SK-N-SH (cell line): ENCODE measurements at regions not wholly inside any gene's neighbourhood (a gene's known extent, or its start where the extent isn't known, plus 50 kb on each side); places are given as distances from the start of the nearest gene placed in this dataset.

Source experiments
- CTCF ChIA-PET: fragments of 300-600, 350-600 bp; formaldehyde crosslinking; extraction: SDS; loops from one replicate; lab custom pipeline; 2021; lab: Yijun Ruan, JAX
- POLR2A ChIA-PET: fragments of 350-600 bp; sonication (Branson Sonifier 250); formaldehyde crosslinking; extraction: SDS; loops from one replicate; lab custom pipeline; 2020; ENCODE audit warnings: antibody characterized with exemption, inconsistent platforms; lab: Yijun Ruan, JAX
- DNase-seq: peaks from one replicate; pipeline ENCODE4 v3.0.0; 2012
- H2AFZ ChIP-seq: fragments of 200-600 bp; sonication (generic); 2 replicates; pipeline ENCODE4 v1.8.1; 2016; ENCODE audit warnings: antibody characterized with exemption, mild to moderate bottlenecking, low read depth
- H3F3A ChIP-seq: fragments of 200-600 bp; sonication (generic); replicated peaks from 2 replicates; pipeline ENCODE3; 2016; ENCODE audit warnings: antibody characterized with exemption, mild to moderate bottlenecking; ENCODE audit not compliant: insufficient read depth
- H3K27ac ChIP-seq, 2 experiments: fragments of 200-500 bp in 1 of 2; fragments of 200-600 bp in 1 of 2; sonication (Bioruptor generic) in 1 of 2; sonication (generic), shearing (Covaris generic) in 1 of 2; 2 replicates each; pipeline versions ENCODE4 v1.5.1 to v1.6.1; 2014 to 2016; ENCODE audit warnings: low read depth in 2 of 2, inconsistent platforms in 1 of 2, low read length in 1 of 2, mild to moderate bottlenecking in 1 of 2, mixed read lengths in 1 of 2
- H3K27me3 ChIP-seq: fragments of 200-600 bp; sonication (generic), shearing (Covaris generic); 2 replicates; pipeline ENCODE4 v1.6.1; 2016; ENCODE audit warnings: mixed run types; ENCODE audit not compliant: insufficient read depth
- H3K36me3 ChIP-seq, 2 experiments: fragments of 200-500 bp in 1 of 2; fragments of 200-600 bp in 1 of 2; sonication (Bioruptor generic) in 1 of 2; sonication (generic) in 1 of 2; replicated peaks in 1 of 2; 2 replicates each; pipeline versions ENCODE3 to v1.5.1; 2014 to 2016; ENCODE audit warnings: low read length in 1 of 2, mild to moderate bottlenecking in 1 of 2; ENCODE audit not compliant: insufficient read depth in 2 of 2, control insufficient read depth in 1 of 2
- H3K4me1 ChIP-seq, 2 experiments: fragments of 200-500 bp in 1 of 2; fragments of 200-600 bp in 1 of 2; sonication (Bioruptor generic) in 1 of 2; sonication (generic), shearing (Covaris generic) in 1 of 2; 2 replicates each; pipeline versions ENCODE4 v1.5.1 to v1.6.1; 2014 to 2016; ENCODE audit warnings: low read depth in 1 of 2, low read length in 1 of 2, mixed run types in 1 of 2; ENCODE audit not compliant: insufficient read depth in 2 of 2, control insufficient read depth in 1 of 2
- H3K4me2 ChIP-seq: fragments of 200-600 bp; sonication (generic), shearing (Covaris generic); 2 replicates; pipeline ENCODE4 v1.6.1; 2017; ENCODE audit warnings: mixed run types
- H3K4me3 ChIP-seq, 2 experiments: fragments of 200-500 bp in 1 of 2; fragments of 200-600 bp in 1 of 2; sonication (Bioruptor generic) in 1 of 2; sonication (generic), shearing (Covaris generic) in 1 of 2; 2 replicates each; pipeline versions ENCODE4 v1.5.1 to v1.8.1; 2014 to 2016; ENCODE audit warnings: low read depth in 2 of 2, inconsistent platforms in 1 of 2, low read length in 1 of 2, mild to moderate bottlenecking in 1 of 2, mixed read lengths in 1 of 2, moderate library complexity in 1 of 2
- H3K79me2 ChIP-seq: fragments of 200-600 bp; sonication (generic); 2 replicates; pipeline ENCODE4 v1.8.1; 2017; ENCODE audit warnings: mild to moderate bottlenecking; ENCODE audit not compliant: insufficient read depth
- H3K9ac ChIP-seq: fragments of 200-600 bp; sonication (generic); 2 replicates; pipeline ENCODE4 v1.6.1; 2017; ENCODE audit warnings: mixed run types
- H3K9me2 ChIP-seq: fragments of 200-600 bp; sonication (generic); 2 replicates; pipeline ENCODE4 v1.6.1; 2017; ENCODE audit warnings: mixed run types
- H3K9me3 ChIP-seq: fragments of 200-600 bp; sonication (generic); 2 replicates; pipeline ENCODE4 v1.6.1; 2017; ENCODE audit warnings: mixed run types, mild to moderate bottlenecking, moderate library complexity
- H4K20me1 ChIP-seq: fragments of 200-600 bp; sonication (generic); 2 replicates; pipeline ENCODE4 v1.6.1; 2017; ENCODE audit warnings: mild to moderate bottlenecking, mixed run types; ENCODE audit not compliant: insufficient read depth
- ELF1 ChIP-seq: IDR thresholded peaks from 2 replicates; pipeline ENCODE4 v1.4.0; 2012
- EP300 ChIP-seq, 2 experiments: IDR thresholded peaks; 2 replicates each; pipeline versions ENCODE4 v1.4.0 to v1.6.1; 2012; ENCODE audit warnings: borderline replicate concordance in 1 of 2, low read depth in 1 of 2, low read length in 1 of 2
- EZH2phosphoT487 ChIP-seq: fragments of 200-600 bp; sonication (generic); IDR thresholded peaks from 2 replicates; pipeline ENCODE4 v1.6.1; 2017; ENCODE audit warnings: low read depth, mixed run types, mild to moderate bottlenecking, antibody characterized with exemption, moderate library complexity, borderline replicate concordance
- FOSL2 ChIP-seq: IDR thresholded peaks from 2 replicates; pipeline ENCODE4 v1.4.0; 2012; ENCODE audit warnings: low read depth, mild to moderate bottlenecking, moderate library complexity, borderline replicate concordance
- FOXJ3 ChIP-seq: sonication (generic); formaldehyde crosslinking; IDR thresholded peaks from 2 replicates; pipeline ENCODE4 v1.5.1; 2020; ENCODE audit warnings: mild to moderate bottlenecking, missing genetic modification reagents
- FOXM1 ChIP-seq: IDR thresholded peaks from 2 replicates; pipeline ENCODE4 v1.4.0; 2012; ENCODE audit warnings: low read depth, mild to moderate bottlenecking
- JUND ChIP-seq: IDR thresholded peaks from 2 replicates; pipeline ENCODE4 v1.4.0; 2012
- MEF2A ChIP-seq: IDR thresholded peaks from 2 replicates; pipeline ENCODE4 v1.4.0; 2012; ENCODE audit warnings: low read depth, borderline replicate concordance
- NRF1 ChIP-seq: IDR thresholded peaks from 2 replicates; pipeline ENCODE4 v1.6.1; 2012; ENCODE audit warnings: low read depth, mild to moderate bottlenecking, low read length
- RCOR1 ChIP-seq: fragments of 150-350 bp; IDR thresholded peaks from 2 replicates; pipeline ENCODE4 v1.6.1; 2017; ENCODE audit warnings: antibody characterized with exemption, low read length
- RFX5 ChIP-seq: IDR thresholded peaks from 2 replicates; pipeline ENCODE4 v1.6.1; 2012; ENCODE audit warnings: mild to moderate bottlenecking, improper control_type of control experiment, low read length
- SIN3A ChIP-seq: IDR thresholded peaks from 2 replicates; pipeline ENCODE4 v1.6.1; 2012; ENCODE audit warnings: low read depth, mild to moderate bottlenecking, low read length, moderate library complexity, borderline replicate concordance
- TEAD4 ChIP-seq: IDR thresholded peaks from 2 replicates; pipeline ENCODE4 v1.4.0; 2012; ENCODE audit warnings: mild to moderate bottlenecking, borderline replicate concordance; ENCODE audit not compliant: insufficient read depth
- WGBS: methylation state at CpG from one replicate; pipeline ENCODE4 v1.1.6; 2017; ENCODE audit warnings: low lambda C conversion rate; 5-methylcytosine and 5-hydroxymethylcytosine counted together
- small RNA-seq, 7 experiments: library from RNA; depleted of rRNA; stranded (forward); fragments of <200 nt; gene quantifications; one replicate each; pipeline ENCODE3, GENCODE V24; 2012
- TF ChIP-seq, protein P1 (sequence below): fragments of 150-350 bp; IDR thresholded peaks from 2 replicates; pipeline ENCODE4 v1.6.1; 2017; ENCODE audit warnings: antibody characterized with exemption, low read length, low read depth, borderline replicate concordance
- TF ChIP-seq, protein P2 (sequence below): fragments of 200-600 bp; sonication (generic); IDR thresholded peaks from 2 replicates; pipeline ENCODE4 v1.6.1; 2017; ENCODE audit warnings: antibody characterized with exemption, mild to moderate bottlenecking, moderate library complexity
- TF ChIP-seq, protein P3 (sequence below): fragments of 150-350 bp; IDR thresholded peaks from 2 replicates; pipeline ENCODE4 v1.6.1; 2016; ENCODE audit warnings: mild to moderate bottlenecking, low read depth, low read length

DNA sequence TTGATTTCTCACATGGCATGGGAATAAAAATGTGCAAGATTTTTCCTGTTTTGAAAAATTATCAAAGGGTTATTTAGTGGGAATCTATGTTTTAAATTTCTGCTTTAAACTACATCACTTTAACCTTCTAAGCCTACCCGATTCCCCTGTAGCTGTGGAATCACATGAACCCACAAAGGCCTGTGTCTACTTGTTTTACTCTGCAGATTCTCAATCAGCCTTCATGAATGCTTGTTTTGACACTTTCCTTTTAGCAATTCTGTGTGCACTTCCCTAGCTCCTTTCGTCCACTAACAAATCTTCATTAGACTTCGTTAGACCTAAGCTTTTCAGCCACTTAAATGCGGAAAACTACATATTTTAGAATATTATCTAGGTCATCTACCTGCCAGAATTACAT, 56.0 kb upstream of the C1orf21 start:
- H3F3A ChIP-seq, result no peaks in the 10 kb centered on the region
- no peak overlapping the region for H3K4me2 ChIP-seq
- no peaks in the 10 kb centered on the region for H4K20me1 ChIP-seq
- no peaks in the 10 kb centered on the region for H3K36me3 ChIP-seq
- H3K9me2 ChIP-seq, result no peaks in the 10 kb centered on the region
- no peaks in the 10 kb centered on the region for H3K4me1 ChIP-seq
- WGBS, result 92% methylated on average over 4 of the region's 4 CpGs
- no peaks in the 10 kb centered on the region for H3K27me3 ChIP-seq
- POLR2A ChIA-PET, result no interaction called here
- no peaks in the 10 kb centered on the region for H3K79me2 ChIP-seq
- TF ChIP-seq FOXJ3 (no peak), NRF1 (no peak), RCOR1 (no peak), JUND (no peak), FOXM1 (no peak), TEAD4 (no peak), ELF1 (no peak), SIN3A (no peak), RFX5 (no peak), EP300 (IDR thresholded peaks at IDR 0.05; ENCODE audit: borderline replicate concordance in 1 of 2, low read depth in 1 of 2, low read length in 1 of 2) (no peak), EZH2phosphoT487 (no peak), MEF2A (no peak), FOSL2 (no peak)
- TF ChIP-seq, protein P1, sequence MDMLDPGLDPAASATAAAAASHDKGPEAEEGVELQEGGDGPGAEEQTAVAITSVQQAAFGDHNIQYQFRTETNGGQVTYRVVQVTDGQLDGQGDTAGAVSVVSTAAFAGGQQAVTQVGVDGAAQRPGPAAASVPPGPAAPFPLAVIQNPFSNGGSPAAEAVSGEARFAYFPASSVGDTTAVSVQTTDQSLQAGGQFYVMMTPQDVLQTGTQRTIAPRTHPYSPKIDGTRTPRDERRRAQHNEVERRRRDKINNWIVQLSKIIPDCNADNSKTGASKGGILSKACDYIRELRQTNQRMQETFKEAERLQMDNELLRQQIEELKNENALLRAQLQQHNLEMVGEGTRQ, result no peak
- TF ChIP-seq, protein P2, sequence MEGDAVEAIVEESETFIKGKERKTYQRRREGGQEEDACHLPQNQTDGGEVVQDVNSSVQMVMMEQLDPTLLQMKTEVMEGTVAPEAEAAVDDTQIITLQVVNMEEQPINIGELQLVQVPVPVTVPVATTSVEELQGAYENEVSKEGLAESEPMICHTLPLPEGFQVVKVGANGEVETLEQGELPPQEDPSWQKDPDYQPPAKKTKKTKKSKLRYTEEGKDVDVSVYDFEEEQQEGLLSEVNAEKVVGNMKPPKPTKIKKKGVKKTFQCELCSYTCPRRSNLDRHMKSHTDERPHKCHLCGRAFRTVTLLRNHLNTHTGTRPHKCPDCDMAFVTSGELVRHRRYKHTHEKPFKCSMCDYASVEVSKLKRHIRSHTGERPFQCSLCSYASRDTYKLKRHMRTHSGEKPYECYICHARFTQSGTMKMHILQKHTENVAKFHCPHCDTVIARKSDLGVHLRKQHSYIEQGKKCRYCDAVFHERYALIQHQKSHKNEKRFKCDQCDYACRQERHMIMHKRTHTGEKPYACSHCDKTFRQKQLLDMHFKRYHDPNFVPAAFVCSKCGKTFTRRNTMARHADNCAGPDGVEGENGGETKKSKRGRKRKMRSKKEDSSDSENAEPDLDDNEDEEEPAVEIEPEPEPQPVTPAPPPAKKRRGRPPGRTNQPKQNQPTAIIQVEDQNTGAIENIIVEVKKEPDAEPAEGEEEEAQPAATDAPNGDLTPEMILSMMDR, result no peak
- TF ChIP-seq, protein P3, sequence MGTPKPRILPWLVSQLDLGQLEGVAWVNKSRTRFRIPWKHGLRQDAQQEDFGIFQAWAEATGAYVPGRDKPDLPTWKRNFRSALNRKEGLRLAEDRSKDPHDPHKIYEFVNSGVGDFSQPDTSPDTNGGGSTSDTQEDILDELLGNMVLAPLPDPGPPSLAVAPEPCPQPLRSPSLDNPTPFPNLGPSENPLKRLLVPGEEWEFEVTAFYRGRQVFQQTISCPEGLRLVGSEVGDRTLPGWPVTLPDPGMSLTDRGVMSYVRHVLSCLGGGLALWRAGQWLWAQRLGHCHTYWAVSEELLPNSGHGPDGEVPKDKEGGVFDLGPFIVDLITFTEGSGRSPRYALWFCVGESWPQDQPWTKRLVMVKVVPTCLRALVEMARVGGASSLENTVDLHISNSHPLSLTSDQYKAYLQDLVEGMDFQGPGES, result no peak
- no peaks in the 10 kb centered on the region for H3K9me3 ChIP-seq
- H3K27ac ChIP-seq, result no peak overlapping the region
- no peak overlapping the region for H3K4me3 ChIP-seq
- DNase-seq, result no peak
- CTCF ChIA-PET, result no interaction called here
- H3K9ac ChIP-seq, result no peak overlapping the region
- no peak overlapping the region for H2AFZ ChIP-seq

Small RNA genes lying in the stretch of these regions (small RNA-seq; reads per million reads assigned to genes)
- 0 reads per million in 7 experiments for gene RF00019
